ENCODE measurements at regions not wholly inside any gene's neighbourhood (a gene's known extent, or its start where the extent isn't known, plus 50 kb on each side); places are given as distances from the start of the nearest gene placed in this dataset.

- H3K9ac ChIP-seq = no peak overlapping the region
- no peak overlapping the region for H3K27ac ChIP-seq
- H3K27me3 ChIP-seq (ENCODE audit: insufficient read depth, low read depth) = no peaks in the 10 kb centered on the region
- no peak overlapping the region for H3K4me2 ChIP-seq
- no peak for TF ChIP-seq CTCF (conservative IDR thresholded peaks at IDR 0.05; ENCODE audit: low read depth, low read length)
- H3K4me3 ChIP-seq (IDR thresholded peaks at IDR 0.05; ENCODE audit: insufficient read depth, low read depth, low read length) = no peak overlapping the region
- no peaks in the 10 kb centered on the region for H3K79me2 ChIP-seq (ENCODE audit: insufficient read depth, low read depth)
- no peak overlapping the region for H2AFZ ChIP-seq (ENCODE audit: low read depth)
- no peaks in the 10 kb centered on the region for H4K20me1 ChIP-seq (ENCODE audit: insufficient read depth)
- H3K36me3 ChIP-seq (ENCODE audit: insufficient read depth) = no peaks in the 10 kb centered on the region
- no peaks in the 10 kb centered on the region for H3K4me1 ChIP-seq (ENCODE audit: low read depth, poor library complexity, severe bottlenecking)
Observed at GRCh38 chr9:88746743-88747398, 211.9 kb downstream of the NXNL2 start.

DNA sequence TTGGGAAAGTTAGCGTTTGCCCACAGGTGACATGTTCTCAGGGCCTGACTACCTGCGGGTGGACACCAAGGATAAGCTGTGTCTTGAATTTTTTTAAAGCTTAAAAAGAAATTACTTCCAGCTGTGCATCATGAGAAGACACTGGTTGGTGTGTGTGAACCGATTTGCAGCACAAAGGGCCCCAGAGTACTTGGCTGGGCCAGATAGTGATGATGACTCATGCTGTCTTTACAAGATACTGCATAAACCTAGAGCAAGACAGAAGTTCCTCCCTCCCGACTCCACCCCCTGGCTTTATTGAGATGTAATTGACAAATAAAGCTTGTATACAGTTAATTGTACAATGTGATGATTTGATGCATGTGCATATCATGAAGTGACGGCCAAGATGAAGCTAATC, 212.8 kb downstream of the NXNL2 start:
- Histone ChIP-seq H3K4me1 (ENCODE audit: low read depth, poor library complexity, severe bottlenecking) (no peaks in the 10 kb centered on the region), H3K79me2 (ENCODE audit: insufficient read depth, low read depth) (no peaks in the 10 kb centered on the region), H3K27ac (no peak overlapping the region), H3K36me3 (ENCODE audit: insufficient read depth) (no peaks in the 10 kb centered on the region), H3K27me3 (ENCODE audit: insufficient read depth, low read depth) (no peaks in the 10 kb centered on the region), H3K4me3 (IDR thresholded peaks at IDR 0.05; ENCODE audit: insufficient read depth, low read depth, low read length) (no peak overlapping the region), H4K20me1 (ENCODE audit: insufficient read depth) (no peaks in the 10 kb centered on the region), H3K4me2 (no peak overlapping the region), H3K9ac (no peak overlapping the region), H2AFZ (ENCODE audit: low read depth) (no peak overlapping the region)
- TF ChIP-seq CTCF (conservative IDR thresholded peaks at IDR 0.05; ENCODE audit: low read depth, low read length) = no peak

GRCh38 chr9:88748566-88749261, 213.7 kb downstream of the NXNL2 start:
- Histone ChIP-seq H3K27me3 (ENCODE audit: insufficient read depth, low read depth) (no peaks in the 10 kb centered on the region), H3K9ac (no peak overlapping the region)

GRCh38 chr9:88749420-88749819, 214.4 kb downstream of the NXNL2 start:
- H3K27me3 ChIP-seq (ENCODE audit: insufficient read depth, low read depth) = no peaks in the 10 kb centered on the region
- no peak overlapping the region for H3K27ac ChIP-seq
- no peaks in the 10 kb centered on the region for H4K20me1 ChIP-seq (ENCODE audit: insufficient read depth)
- TF ChIP-seq CTCF (conservative IDR thresholded peaks at IDR 0.05; ENCODE audit: low read depth, low read length) = no peak
- H2AFZ ChIP-seq (ENCODE audit: low read depth) = no peak overlapping the region
- H3K9ac ChIP-seq = no peak overlapping the region
- no peaks in the 10 kb centered on the region for H3K79me2 ChIP-seq (ENCODE audit: insufficient read depth, low read depth)
- H3K4me3 ChIP-seq (IDR thresholded peaks at IDR 0.05; ENCODE audit: insufficient read depth, low read depth, low read length) = no peak overlapping the region
- H3K36me3 ChIP-seq (ENCODE audit: insufficient read depth) = no peaks in the 10 kb centered on the region
- H3K4me2 ChIP-seq = no peak overlapping the region
- no peaks in the 10 kb centered on the region for H3K4me1 ChIP-seq (ENCODE audit: low read depth, poor library complexity, severe bottlenecking)

More at GRCh38 chr9:88748566-88749261, 213.7 kb downstream of the NXNL2 start:
- Histone ChIP-seq H2AFZ (ENCODE audit: low read depth) (no peak overlapping the region), H3K27ac (no peak overlapping the region), H3K4me1 (ENCODE audit: low read depth, poor library complexity, severe bottlenecking) (no peaks in the 10 kb centered on the region), H4K20me1 (ENCODE audit: insufficient read depth) (no peaks in the 10 kb centered on the region), H3K36me3 (ENCODE audit: insufficient read depth) (no peaks in the 10 kb centered on the region), H3K4me3 (IDR thresholded peaks at IDR 0.05; ENCODE audit: insufficient read depth, low read depth, low read length) (no peak overlapping the region), H3K79me2 (ENCODE audit: insufficient read depth, low read depth) (no peaks in the 10 kb centered on the region), H3K4me2 (no peak overlapping the region)
- no peak for TF ChIP-seq CTCF (conservative IDR thresholded peaks at IDR 0.05; ENCODE audit: low read depth, low read length)

Measured in KMS-11 (cell line).